IPS DF 6.9 (cell line): ENCODE measurements at regions not wholly inside any gene's neighbourhood (a gene's known extent, or its start where the extent isn't known, plus 50 kb on each side); places are given as distances from the start of the nearest gene placed in this dataset.
"Not testable (repeated sequence)": the region's sequence is repeated elsewhere in the genome, so short reads cannot be mapped to it uniquely, and the experiment has no call there.

Source experiments
- DNase-seq: peaks from one replicate; pipeline ENCODE4 v3.0.0-alpha.2; 2013; ENCODE audit warnings: low read depth, low spot score
- H3K27ac ChIP-seq: one replicate; pipeline ENCODE4 v1.5.1; 2013; ENCODE audit warnings: low read length, control low read depth
- H3K27me3 ChIP-seq: 2 replicates; pipeline ENCODE4 v1.6.1; 2013; ENCODE audit warnings: mild to moderate bottlenecking, low read length; ENCODE audit not compliant: control insufficient read depth, insufficient read depth
- H3K36me3 ChIP-seq: 2 replicates; pipeline ENCODE4 v1.6.1; 2013; ENCODE audit warnings: low read length; ENCODE audit not compliant: control insufficient read depth, insufficient read depth
- H3K4me1 ChIP-seq: 2 replicates; pipeline ENCODE4 v1.6.1; 2013; ENCODE audit warnings: low read length; ENCODE audit not compliant: control insufficient read depth, insufficient read depth
- H3K4me3 ChIP-seq: 2 replicates; pipeline ENCODE4 v1.5.1; 2013; ENCODE audit warnings: mild to moderate bottlenecking, low read length
- H3K9me3 ChIP-seq: 2 replicates; pipeline ENCODE4 v1.6.1; 2013; ENCODE audit warnings: low read length, inconsistent platforms; ENCODE audit not compliant: control insufficient read depth, insufficient read depth
- WGBS: extraction: QIAGEN DNeasy Blood & Tissue Kit; methylation state at CpG from one replicate; pipeline ENCODE4 v1.1.7; 2013; ENCODE audit warnings: mixed read lengths, missing lambda C conversion rate; ENCODE audit not compliant: insufficient read length, insufficient coverage; 5-methylcytosine and 5-hydroxymethylcytosine counted together

GRCh38 chr2:89935436-89935835 lies 1244.0 kb downstream of the RPIA start:
- H3K27ac ChIP-seq, H3K4me1 ChIP-seq, H3K4me3 ChIP-seq, H3K27me3 ChIP-seq, DNase-seq, H3K9me3 ChIP-seq, H3K36me3 ChIP-seq: not testable (repeated sequence)
- WGBS = no CpG with 5 or more reads among the region's 2 CpGs

DNA sequence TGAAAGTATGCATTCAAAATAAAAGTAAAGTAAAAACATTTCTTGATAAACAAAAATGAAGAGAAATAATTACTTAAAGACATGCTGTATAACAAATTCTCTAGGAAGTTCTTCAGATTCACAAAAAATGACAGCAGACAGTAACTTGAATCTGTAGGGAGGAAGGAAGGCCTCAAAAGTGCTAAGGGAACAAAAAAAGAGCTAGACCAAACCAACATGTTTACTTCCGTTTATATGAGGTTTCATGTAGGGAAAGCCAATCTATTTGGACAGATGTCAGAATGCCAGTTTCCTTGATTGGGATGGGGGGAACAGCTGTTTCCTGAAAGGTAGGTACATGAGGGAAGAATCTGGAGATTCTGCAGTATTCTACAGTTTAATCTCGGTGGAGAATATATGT lies 1244.5 kb downstream of the RPIA start:
- H3K4me1 ChIP-seq, H3K36me3 ChIP-seq, H3K27ac ChIP-seq, H3K4me3 ChIP-seq, DNase-seq, H3K27me3 ChIP-seq, H3K9me3 ChIP-seq: not testable (repeated sequence)
- no CpG with 5 or more reads among the region's 2 CpGs for WGBS

DNA sequence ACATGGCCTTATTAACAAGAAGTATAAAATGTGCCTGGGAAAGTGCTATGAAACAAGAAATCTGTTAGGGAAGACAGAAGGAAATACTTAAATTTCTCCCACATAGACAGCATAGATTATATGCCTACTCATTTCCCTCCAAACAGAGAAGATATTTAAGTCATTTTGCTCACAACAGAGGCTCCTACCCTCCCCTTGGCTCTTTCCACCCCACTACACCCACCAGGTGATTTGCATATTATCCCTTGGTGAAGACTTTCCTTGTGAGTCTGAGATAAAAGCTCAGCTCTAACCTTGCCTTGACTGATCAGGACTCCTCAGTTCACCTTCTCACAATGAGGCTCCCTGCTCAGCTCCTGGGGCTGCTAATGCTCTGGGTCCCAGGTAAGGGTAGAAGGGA lies 1245.1 kb downstream of the RPIA start:
- H3K27me3 ChIP-seq, H3K36me3 ChIP-seq, H3K4me1 ChIP-seq, H3K9me3 ChIP-seq, H3K4me3 ChIP-seq, H3K27ac ChIP-seq, DNase-seq: not testable (repeated sequence)

DNA sequence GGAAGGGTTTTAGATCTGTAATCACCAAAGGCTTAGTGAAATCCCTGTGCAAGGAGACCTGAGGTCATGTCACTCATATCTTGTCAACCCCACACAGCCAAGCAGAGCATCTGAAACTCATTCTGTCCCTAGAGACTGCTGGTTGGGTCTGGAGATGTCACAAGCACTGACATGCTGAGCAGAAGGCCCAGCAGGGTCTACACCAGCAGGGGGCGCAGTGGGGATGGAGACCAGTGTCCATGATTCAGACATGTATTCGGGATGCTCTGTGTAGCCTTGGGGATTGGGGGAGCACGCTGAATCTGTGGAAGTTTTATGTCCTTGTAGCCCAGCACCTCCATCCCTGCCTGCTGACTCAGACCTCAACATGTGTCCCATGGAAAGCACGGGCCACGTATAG lies 1247.3 kb downstream of the RPIA start:
- H3K9me3 ChIP-seq, H3K36me3 ChIP-seq, DNase-seq, H3K4me3 ChIP-seq, H3K27ac ChIP-seq, H3K4me1 ChIP-seq, H3K27me3 ChIP-seq: not testable (repeated sequence)
- no CpG with 5 or more reads among the region's 5 CpGs for WGBS

GRCh38 chr2:89944267-89944666 lies 1252.8 kb downstream of the RPIA start:
- not testable (repeated sequence) for H3K27ac ChIP-seq, H3K4me3 ChIP-seq, DNase-seq, H3K9me3 ChIP-seq, H3K27me3 ChIP-seq, H3K4me1 ChIP-seq, H3K36me3 ChIP-seq
- no CpG with 5 or more reads among the region's 6 CpGs for WGBS

GRCh38 chr2:89945004-89945616 lies 1253.6 kb downstream of the RPIA start:
- WGBS = no CpG with 5 or more reads among the region's 6 CpGs
- not testable (repeated sequence) for H3K27ac ChIP-seq, H3K27me3 ChIP-seq, DNase-seq, H3K4me1 ChIP-seq, H3K9me3 ChIP-seq, H3K36me3 ChIP-seq, H3K4me3 ChIP-seq

DNA sequence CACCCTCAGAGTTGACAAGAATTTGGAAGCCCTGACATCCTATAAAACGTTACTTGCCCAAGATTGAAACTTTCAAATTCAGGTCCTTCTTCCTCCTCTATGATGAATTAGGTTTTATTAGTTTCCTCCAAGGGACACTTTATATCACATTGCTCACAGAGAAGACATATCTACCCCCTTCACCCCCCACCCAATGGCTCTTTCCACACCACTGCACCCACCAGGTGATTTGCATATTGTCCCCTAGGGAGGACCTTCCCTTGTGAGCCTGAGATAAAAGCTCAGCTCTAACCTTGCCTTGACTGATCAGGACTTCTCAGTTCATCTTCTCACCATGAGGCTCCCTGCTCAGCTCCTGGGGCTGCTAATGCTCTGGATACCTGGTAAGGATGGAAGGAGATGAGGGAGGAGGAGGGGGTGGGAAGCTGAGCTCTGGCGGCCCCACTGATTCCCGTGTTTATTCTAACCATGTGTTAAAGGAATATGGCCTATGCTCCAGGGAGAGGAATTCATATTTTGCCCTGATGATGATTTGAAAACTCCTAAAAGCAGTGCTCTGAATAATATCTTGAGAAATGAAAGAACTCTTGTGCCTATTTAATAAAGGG lies 1255.8 kb downstream of the RPIA start:
- not testable (repeated sequence) for H3K4me3 ChIP-seq, DNase-seq, H3K27me3 ChIP-seq, H3K27ac ChIP-seq, H3K36me3 ChIP-seq, H3K9me3 ChIP-seq, H3K4me1 ChIP-seq
- no CpG with 5 or more reads among the region's 3 CpGs for WGBS

DNA sequence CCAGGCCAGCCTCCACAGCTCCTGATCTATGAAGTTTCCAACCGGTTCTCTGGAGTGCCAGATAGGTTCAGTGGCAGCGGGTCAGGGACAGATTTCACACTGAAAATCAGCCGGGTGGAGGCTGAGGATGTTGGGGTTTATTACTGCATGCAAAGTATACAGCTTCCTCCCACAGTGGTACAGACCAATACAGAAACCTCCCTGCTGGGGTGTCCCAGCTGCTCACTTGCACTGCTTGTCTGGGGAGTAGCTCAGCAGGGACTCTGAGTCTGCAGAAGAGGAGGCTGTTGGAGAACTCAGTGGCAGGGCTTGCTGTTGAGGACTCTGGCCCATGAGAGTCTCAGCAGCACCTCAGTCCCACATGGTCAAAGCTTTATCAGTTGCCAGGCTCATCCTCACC lies 1256.6 kb downstream of the RPIA start:
- H3K4me1 ChIP-seq, H3K27ac ChIP-seq, H3K9me3 ChIP-seq, DNase-seq, H3K4me3 ChIP-seq, H3K36me3 ChIP-seq, H3K27me3 ChIP-seq: not testable (repeated sequence)
- no CpG with 5 or more reads among the region's 3 CpGs for WGBS

DNA sequence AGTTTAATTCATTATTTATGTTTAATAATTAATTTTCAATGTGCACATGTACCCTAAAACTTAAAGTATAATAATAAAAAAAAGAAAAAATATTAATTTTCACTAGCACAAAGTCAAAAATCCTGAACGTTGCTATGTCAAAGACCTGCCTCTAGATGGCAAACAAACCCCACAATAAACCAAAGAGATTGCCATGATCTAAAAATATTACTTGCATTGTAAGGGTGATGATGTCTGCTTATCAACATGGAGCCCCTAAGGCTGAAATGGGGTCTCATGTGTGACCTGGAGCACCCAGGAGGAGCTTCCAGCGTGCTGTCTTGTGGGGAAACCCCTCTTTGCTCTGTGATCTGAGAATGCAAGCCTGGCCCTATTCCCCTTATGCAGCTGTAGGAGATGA lies 1259.3 kb downstream of the RPIA start:
- not testable (repeated sequence) for DNase-seq, H3K36me3 ChIP-seq, H3K27ac ChIP-seq, H3K9me3 ChIP-seq, H3K27me3 ChIP-seq, H3K4me1 ChIP-seq, H3K4me3 ChIP-seq
- no CpG with 5 or more reads among the region's 2 CpGs for WGBS

DNA sequence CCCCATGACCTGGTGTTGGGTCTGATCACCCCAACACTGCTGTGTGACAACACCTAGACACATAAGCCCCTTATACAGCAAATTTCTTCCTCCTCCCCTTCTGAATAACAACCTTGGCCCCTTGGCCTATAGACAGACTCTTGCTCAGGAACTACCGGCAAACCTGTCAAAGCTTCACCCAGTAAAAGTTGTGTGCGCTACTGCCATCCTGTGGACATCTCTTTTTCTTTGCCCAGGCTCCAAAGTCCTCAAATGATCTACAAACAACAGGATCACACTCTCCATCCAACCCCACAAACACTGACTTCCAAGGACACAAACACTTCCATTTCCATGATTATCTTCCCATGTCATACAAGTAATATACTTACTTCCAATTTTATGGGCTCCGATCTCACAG lies 1265.8 kb downstream of the RPIA start:
- not testable (repeated sequence) for DNase-seq
- WGBS = no CpG with 5 or more reads among the region's 3 CpGs

DNA sequence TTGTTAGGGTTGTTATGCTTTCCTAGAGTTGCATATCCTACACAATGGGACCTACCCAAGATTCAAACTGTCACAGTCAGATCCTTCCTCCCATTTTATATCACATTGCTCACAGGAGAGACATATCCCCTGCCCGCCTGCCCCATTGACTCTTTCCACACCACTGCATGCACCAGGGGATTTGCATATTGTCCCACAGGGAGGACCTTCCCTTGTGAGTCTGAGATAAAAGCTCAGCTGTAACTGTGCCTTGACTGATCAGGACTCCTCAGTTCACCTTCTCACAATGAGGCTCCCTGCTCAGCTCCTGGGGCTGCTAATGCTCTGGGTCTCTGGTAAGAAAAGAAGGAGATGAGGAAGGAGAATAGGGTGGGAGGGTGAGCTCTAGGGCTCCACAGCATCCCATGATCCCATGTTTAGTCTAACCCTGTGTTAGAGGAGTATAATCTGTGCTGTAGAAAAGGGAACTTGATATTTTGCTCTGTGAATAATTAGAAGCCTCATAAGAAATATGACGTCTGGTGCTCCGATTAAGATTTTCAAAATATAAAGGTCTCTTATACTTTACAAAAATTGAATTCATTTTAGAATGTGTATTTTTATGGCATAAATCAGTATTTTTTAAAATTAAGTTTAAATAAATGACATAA lies 1268.4 kb downstream of the RPIA start:
- no CpG with 5 or more reads among the region's 3 CpGs for WGBS
- H3K27me3 ChIP-seq, DNase-seq, H3K36me3 ChIP-seq, H3K9me3 ChIP-seq, H3K4me1 ChIP-seq, H3K4me3 ChIP-seq, H3K27ac ChIP-seq: not testable (repeated sequence)

More for the DNA sequence above, 1265.8 kb downstream of the RPIA start:
- not testable (repeated sequence) for H3K9me3 ChIP-seq, H3K27me3 ChIP-seq, H3K27ac ChIP-seq, H3K4me3 ChIP-seq, H3K36me3 ChIP-seq, H3K4me1 ChIP-seq
